HepG2 (cell line): ENCODE measurements at regions not wholly inside any gene's neighbourhood (a gene's known extent, or its start where the extent isn't known, plus 50 kb on each side); places are given as distances from the start of the nearest gene placed in this dataset.

Source experiments
- ATAC-seq: fragments of 200-7000 bp; cut with Tn5 transposase; 3 replicates; pipeline ENCODE4 v1.9.1; 2020; ENCODE audit warnings: mild to moderate bottlenecking, moderate library complexity
- BruUV-seq: library from RNA; stranded (reverse); fragments of 400-500 nt; replicated peaks from 2 replicates; lab custom pipeline; 2021; lab: Mats Ljungman, UMichigan
- CTCF ChIA-PET: fragments of 300-600 bp; formaldehyde crosslinking; extraction: SDS; loops from one replicate; lab custom pipeline; 2021; ENCODE audit warnings: low total read pairs, inconsistent platforms, low intra/inter-chr PET ratio; lab: Yijun Ruan, JAX
- POLR2A ChIA-PET: fragments of 350-600 bp; sonication (Branson Sonifier 250); formaldehyde crosslinking; loops from one replicate; lab custom pipeline; 2020; ENCODE audit warnings: antibody characterized with exemption, inconsistent platforms; lab: Yijun Ruan, JAX
- DNase-seq: peaks from one replicate; pipeline ENCODE4 v3.0.0-alpha.2; 2015; ENCODE audit warnings: low spot score
- FAIRE-seq: peaks from 3 replicates; lab custom pipeline; 2011; peaks lifted over from hg19 to GRCh38; lab: Jason Lieb, UNC
- H2AFZ ChIP-seq: one replicate; pipeline ENCODE4 v1.6.1; 2011; ENCODE audit warnings: low read length, inconsistent platforms
- H3K27ac ChIP-seq: fragments of 300-600 bp; 3 replicates; pipeline ENCODE4 v1.8.0; 2011; ENCODE audit warnings: mixed run types, mild to moderate bottlenecking, mixed read lengths, low read length, inconsistent platforms; ENCODE audit not compliant: insufficient read depth; ENCODE audit errors: extremely low read length
- H3K27me3 ChIP-seq, 2 experiments: fragments of 200-600 bp in 1 of 2; 2 replicates in 1 of 2; 3 replicates in 1 of 2; pipeline versions ENCODE4 v1.6.0 to v1.8.0; 2011; ENCODE audit warnings: low read length in 2 of 2, mild to moderate bottlenecking in 2 of 2, moderate library complexity in 2 of 2, inconsistent platforms in 1 of 2; ENCODE audit not compliant: insufficient read depth in 2 of 2, control insufficient read depth in 1 of 2
- H3K36me3 ChIP-seq, 2 experiments: fragments of 200-600 bp in 1 of 2; replicated peaks in 1 of 2; 2 replicates in 1 of 2; 3 replicates in 1 of 2; pipeline versions ENCODE4 v1.5.1 to v1.8.0; 2011; ENCODE audit warnings: low read length in 2 of 2, inconsistent platforms in 1 of 2; ENCODE audit not compliant: insufficient read depth in 2 of 2, control insufficient read depth in 1 of 2
- H3K4me1 ChIP-seq: 2 replicates; pipeline ENCODE4 v1.5.1; 2012; ENCODE audit warnings: low read length, inconsistent platforms; ENCODE audit not compliant: insufficient read depth
- H3K4me2 ChIP-seq: 2 replicates; pipeline ENCODE4 v1.6.0; 2011; ENCODE audit warnings: low read depth, low read length, inconsistent platforms
- H3K4me3 ChIP-seq, 3 experiments: fragments of 200-600 bp in 1 of 3; sonication (generic), shearing (Covaris generic) in 1 of 3; replicated peaks in 1 of 3; 2 replicates each; pipeline ENCODE4 v1.5.1; 2011 to 2016; ENCODE audit warnings: low read length in 3 of 3, inconsistent platforms in 2 of 3, low read depth in 2 of 3, mild to moderate bottlenecking in 2 of 3, control low read depth in 1 of 3, mixed read lengths in 1 of 3; ENCODE audit not compliant: insufficient read depth in 1 of 3
- H3K79me2 ChIP-seq: one replicate; pipeline ENCODE4 v1.6.1; 2011; ENCODE audit warnings: low read length, inconsistent platforms; ENCODE audit not compliant: insufficient read depth
- H3K9ac ChIP-seq: 2 replicates; pipeline ENCODE4 v1.6.0; 2011; ENCODE audit warnings: mild to moderate bottlenecking, low read depth, low read length, inconsistent platforms; ENCODE audit not compliant: insufficient read depth
- H3K9me3 ChIP-seq: 2 replicates; pipeline ENCODE4 v1.5.1; 2012; ENCODE audit warnings: mild to moderate bottlenecking, low read length
- H4K20me1 ChIP-seq: 2 replicates; pipeline ENCODE4 v1.6.0; 2011; ENCODE audit warnings: inconsistent platforms, mild to moderate bottlenecking, low read length, moderate library complexity; ENCODE audit not compliant: insufficient read depth
- ARHGAP35 ChIP-seq: sonication (generic); formaldehyde crosslinking; IDR thresholded peaks from 2 replicates; pipeline ENCODE4 v1.9.0; 2022; ENCODE audit warnings: mild to moderate bottlenecking, inconsistent platforms, moderate library complexity, missing genetic modification reagents, borderline replicate concordance
- ELF4 ChIP-seq: sonication (generic); formaldehyde crosslinking; IDR thresholded peaks from 2 replicates; pipeline ENCODE4 v1.5.0; 2020; ENCODE audit warnings: missing genetic modification reagents, mild to moderate bottlenecking, moderate library complexity, borderline replicate concordance
- GABPB1 ChIP-seq: IDR thresholded peaks from 2 replicates; pipeline ENCODE4 v1.6.1; 2016; ENCODE audit warnings: mild to moderate bottlenecking, missing genetic modification reagents, moderate library complexity, missing compliant biosample characterization
- GPBP1L1 ChIP-seq: sonication (generic); formaldehyde crosslinking; IDR thresholded peaks from 2 replicates; pipeline ENCODE4 v1.5.0; 2020; ENCODE audit warnings: mild to moderate bottlenecking, missing genetic modification reagents
- KDM4B ChIP-seq: sonication (generic); formaldehyde crosslinking; IDR thresholded peaks from 2 replicates; pipeline ENCODE4 v1.4.0; 2020; ENCODE audit warnings: missing genetic modification reagents
- KLF11 ChIP-seq: IDR thresholded peaks from 2 replicates; pipeline ENCODE4 v1.6.1; 2016; ENCODE audit warnings: missing compliant biosample characterization
- MAZ ChIP-seq, 2 experiments: sonication (generic) in 1 of 2; formaldehyde crosslinking in 1 of 2; IDR thresholded peaks; 2 replicates each; pipeline versions ENCODE4 v1.5.0 to v1.6.1; 2012 to 2020; ENCODE audit warnings: low read depth in 2 of 2, mild to moderate bottlenecking in 2 of 2, borderline replicate concordance in 1 of 2, improper control_type of control experiment in 1 of 2, low read length in 1 of 2, missing genetic modification reagents in 1 of 2, moderate library complexity in 1 of 2
- MTA1 ChIP-seq: sonication (generic); formaldehyde crosslinking; IDR thresholded peaks from 2 replicates; pipeline ENCODE4 v1.4.0; 2020; ENCODE audit warnings: missing genetic modification reagents, mild to moderate bottlenecking, borderline replicate concordance
- PAF1 ChIP-seq: IDR thresholded peaks from 2 replicates; pipeline ENCODE4 v1.6.1; 2016; ENCODE audit warnings: missing genetic modification reagents, missing compliant biosample characterization
- STAT5B ChIP-seq: sonication (generic); formaldehyde crosslinking; IDR thresholded peaks from 2 replicates; pipeline ENCODE4 v1.4.0; 2020; ENCODE audit warnings: missing genetic modification reagents
- ZC3H4 ChIP-seq: sonication (generic); formaldehyde crosslinking; IDR thresholded peaks from 2 replicates; pipeline ENCODE4 v1.4.0; 2020; ENCODE audit warnings: missing genetic modification reagents, borderline replicate concordance
- ZIK1 ChIP-seq: sonication (generic); formaldehyde crosslinking; IDR thresholded peaks from 2 replicates; pipeline ENCODE4 v1.5.0; 2020; ENCODE audit warnings: mild to moderate bottlenecking, low read depth, missing genetic modification reagents, borderline replicate concordance
- ZNF224 ChIP-seq: sonication (generic); formaldehyde crosslinking; IDR thresholded peaks from 2 replicates; pipeline ENCODE4 v1.5.0; 2020; ENCODE audit warnings: mild to moderate bottlenecking, missing genetic modification reagents
- ZNF280B ChIP-seq: sonication (generic); formaldehyde crosslinking; IDR thresholded peaks from 2 replicates; pipeline ENCODE4 v1.5.0; 2020; ENCODE audit warnings: missing genetic modification reagents, mild to moderate bottlenecking, borderline replicate concordance
- ZNF558 ChIP-seq: sonication (generic); formaldehyde crosslinking; IDR thresholded peaks from 2 replicates; pipeline ENCODE4 v1.9.0; 2022; ENCODE audit warnings: mild to moderate bottlenecking, missing genetic modification reagents, borderline replicate concordance
- ZNF615 ChIP-seq: sonication (generic); formaldehyde crosslinking; IDR thresholded peaks from 2 replicates; pipeline ENCODE4 v1.5.0; 2020; ENCODE audit warnings: mild to moderate bottlenecking, missing genetic modification reagents, borderline replicate concordance
- WGBS: methylation state at CpG from one replicate; pipeline ENCODE4 v1.1.6; 2017; ENCODE audit warnings: low lambda C conversion rate; 5-methylcytosine and 5-hydroxymethylcytosine counted together
- in situ Hi-C: cut with HindIII; loops from 2 replicates; pipeline ENCODE4 v1.10.0; 2017; ENCODE audit warnings: low pct_unique_long_range_greater_than_20kb; ENCODE audit not compliant: extremely low pct_ligation_motif_present
- intact Hi-C: fragments of 100-400 bp; cut with micrococcal nuclease; formaldehyde crosslinking; loops from one replicate; pipeline ENCODE4 v1.10.0; 2022; ENCODE audit not compliant: unreplicated experiment
- TF ChIP-seq, protein P1 (sequence below): IDR thresholded peaks from 2 replicates; pipeline ENCODE4 v1.6.1; 2016; ENCODE audit warnings: mild to moderate bottlenecking

DNA sequence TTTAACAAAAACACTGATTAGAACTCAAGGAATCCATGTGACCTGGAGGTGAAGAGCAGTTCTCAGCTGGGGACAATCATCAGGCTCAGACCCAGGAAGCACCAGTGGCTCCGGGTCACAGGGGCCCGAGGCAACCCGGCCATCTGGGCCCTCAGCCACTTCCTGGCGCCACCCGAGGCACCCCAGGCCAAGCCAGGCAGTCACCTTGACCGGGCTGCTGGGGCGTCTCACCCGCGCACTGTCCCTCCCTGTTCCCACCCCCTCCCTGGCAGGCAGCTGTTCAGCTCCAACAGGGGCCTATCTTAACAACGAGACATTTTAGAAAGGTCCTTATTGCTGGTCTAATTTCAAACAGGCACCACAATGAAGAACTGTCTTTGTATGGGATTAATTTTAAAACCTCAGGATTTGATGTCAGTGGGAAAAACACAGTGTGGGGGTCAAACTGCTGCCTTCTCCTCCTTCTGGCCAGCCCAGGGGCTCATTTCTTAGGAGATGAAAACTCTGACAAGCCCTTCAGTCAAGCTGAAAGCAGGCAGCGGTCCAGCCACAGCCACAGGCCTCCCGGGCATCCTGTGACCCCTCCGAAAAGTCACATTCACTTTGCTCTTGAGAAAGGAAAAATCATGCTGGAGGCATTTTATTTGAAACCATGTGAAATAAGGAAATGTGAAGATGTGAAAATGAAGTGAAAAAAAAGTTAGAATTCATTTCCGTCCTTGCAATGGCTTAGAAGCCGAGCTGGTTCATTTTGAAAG, 83.3 kb downstream of the KCTD15 start (continued):
- TF ChIP-seq ZNF280B (CRISPR knock-in tag) = no peak
- TF ChIP-seq MTA1 (CRISPR knock-in tag) = no peak
- no peak for TF ChIP-seq ELF4 (CRISPR knock-in tag)
- no peak for TF ChIP-seq KDM4B
- no peak for TF ChIP-seq ZIK1 (CRISPR knock-in tag)
- TF ChIP-seq ZNF224 (CRISPR knock-in tag) = no peak
- TF ChIP-seq MAZ (IDR thresholded peaks at IDR 0.05; ENCODE audit: borderline replicate concordance, low read depth, low read length) = no peak
- TF ChIP-seq MAZ (CRISPR knock-in tag; IDR thresholded peaks at IDR 0.05; ENCODE audit: low read depth) = no peak
- TF ChIP-seq ZNF615 (CRISPR knock-in tag) = no peak
- no peak for TF ChIP-seq KLF11 (CRISPR knock-in tag)

DNA sequence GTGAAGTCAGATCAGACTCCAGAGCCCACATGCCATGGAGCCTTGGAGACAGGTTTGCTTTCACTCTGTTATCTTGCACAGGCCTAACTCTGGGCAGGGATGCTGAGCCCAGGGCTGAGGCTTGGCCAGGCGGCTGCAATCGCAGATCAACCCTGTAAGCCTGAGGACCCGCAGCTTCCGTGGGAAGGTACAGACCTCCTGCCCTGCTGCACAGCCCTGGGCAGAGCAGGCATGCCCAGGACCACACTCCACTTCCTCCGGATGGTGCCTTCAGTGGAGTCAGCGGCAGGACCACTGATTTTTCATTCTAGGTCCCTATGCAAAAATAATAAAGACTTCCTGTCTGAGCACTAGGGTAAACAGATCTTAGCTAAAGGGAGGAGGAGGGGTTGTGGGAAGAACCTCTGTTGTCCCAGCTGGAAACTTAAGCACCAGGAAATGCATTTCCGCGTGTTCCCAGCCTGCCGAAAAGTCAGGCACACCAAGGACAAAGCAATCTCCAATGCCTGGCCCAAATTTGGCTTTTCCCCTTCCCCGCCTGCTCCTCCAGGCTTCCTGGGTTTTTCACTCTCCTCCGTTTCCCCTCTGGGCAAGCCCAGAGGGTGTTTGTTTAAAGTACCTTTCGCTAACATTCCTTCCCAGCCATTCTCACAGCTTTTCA, 87.3 kb downstream of the KCTD15 start:
- H2AFZ ChIP-seq = no peak overlapping the region
- H4K20me1 ChIP-seq = no peaks in the 10 kb centered on the region
- H3K4me3 ChIP-seq = no peak overlapping the region
- FAIRE-seq (no peak), ATAC-seq (no peak), DNase-seq (no peak)
- ChIA-PET CTCF (no interaction called here), POLR2A (no interaction called here)
- H3K27ac ChIP-seq = no peak overlapping the region
- H3K4me1 ChIP-seq = no peaks in the 10 kb centered on the region
- H3K79me2 ChIP-seq = no peaks in the 10 kb centered on the region
- H3K9me3 ChIP-seq = no peaks in the 10 kb centered on the region
- WGBS = 19% methylated on average over 10 of the region's 12 CpGs
- no TSS peak for BruUV-seq
- intact Hi-C loops = no loop called here
- H3K9ac ChIP-seq = no peak overlapping the region
- H3K27me3 ChIP-seq = peaks cover 4 to 29% of the 10 kb centered on the region in 2 experiments; a peak in 3 of 5 replicates
- no peak overlapping the region for H3K4me2 ChIP-seq
- in situ Hi-C loops = no loop called here
- H3K36me3 ChIP-seq = no peaks in the 10 kb centered on the region
- no peak for TF ChIP-seq ZNF558 (CRISPR knock-in tag)
- no peak for TF ChIP-seq ZC3H4
- TF ChIP-seq, protein P1, sequence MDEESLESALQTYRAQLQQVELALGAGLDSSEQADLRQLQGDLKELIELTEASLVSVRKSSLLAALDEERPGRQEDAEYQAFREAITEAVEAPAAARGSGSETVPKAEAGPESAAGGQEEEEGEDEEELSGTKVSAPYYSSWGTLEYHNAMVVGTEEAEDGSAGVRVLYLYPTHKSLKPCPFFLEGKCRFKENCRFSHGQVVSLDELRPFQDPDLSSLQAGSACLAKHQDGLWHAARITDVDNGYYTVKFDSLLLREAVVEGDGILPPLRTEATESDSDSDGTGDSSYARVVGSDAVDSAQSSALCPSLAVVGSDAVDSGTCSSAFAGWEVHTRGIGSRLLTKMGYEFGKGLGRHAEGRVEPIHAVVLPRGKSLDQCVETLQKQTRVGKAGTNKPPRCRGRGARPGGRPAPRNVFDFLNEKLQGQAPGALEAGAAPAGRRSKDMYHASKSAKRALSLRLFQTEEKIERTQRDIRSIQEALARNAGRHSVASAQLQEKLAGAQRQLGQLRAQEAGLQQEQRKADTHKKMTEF (CRISPR knock-in tag) = no peak
- TF ChIP-seq GPBP1L1 (CRISPR knock-in tag) = no peak
- no peak for TF ChIP-seq ARHGAP35 (CRISPR knock-in tag)
- no peak for TF ChIP-seq GABPB1 (CRISPR knock-in tag)
- no peak for TF ChIP-seq PAF1 (CRISPR knock-in tag)
- TF ChIP-seq STAT5B (CRISPR knock-in tag) = no peak
